Stimulated activated CD8-positive, alpha-beta memory T cell treated with anti-CD3 and anti-CD28 coated beads, Interleukin-4, amount 100 ng/mL, for 4 hours (primary cell): ENCODE measurements at regions not wholly inside any gene's neighbourhood (a gene's known extent, or its start where the extent isn't known, plus 50 kb on each side); places are given as distances from the start of the nearest gene placed in this dataset.

Source experiments
- DNase-seq, 2 donors: peaks; one replicate each; pipeline ENCODE4 v3.0.0-alpha.2; 2020; ENCODE audit warnings: low read depth in 2 of 2, low spot score in 1 of 2

- DNase-seq: no peak
These were observed 58.9 kb upstream of the TRABD2B start for GRCh38 chr1:48055876-48056764.

- no peak for DNase-seq
These were observed 57.0 kb upstream of the TRABD2B start for GRCh38 chr1:48054232-48054631.

- no peak for DNase-seq
These were observed 55.7 kb upstream of the TRABD2B start for GRCh38 chr1:48052923-48053291.

DNA sequence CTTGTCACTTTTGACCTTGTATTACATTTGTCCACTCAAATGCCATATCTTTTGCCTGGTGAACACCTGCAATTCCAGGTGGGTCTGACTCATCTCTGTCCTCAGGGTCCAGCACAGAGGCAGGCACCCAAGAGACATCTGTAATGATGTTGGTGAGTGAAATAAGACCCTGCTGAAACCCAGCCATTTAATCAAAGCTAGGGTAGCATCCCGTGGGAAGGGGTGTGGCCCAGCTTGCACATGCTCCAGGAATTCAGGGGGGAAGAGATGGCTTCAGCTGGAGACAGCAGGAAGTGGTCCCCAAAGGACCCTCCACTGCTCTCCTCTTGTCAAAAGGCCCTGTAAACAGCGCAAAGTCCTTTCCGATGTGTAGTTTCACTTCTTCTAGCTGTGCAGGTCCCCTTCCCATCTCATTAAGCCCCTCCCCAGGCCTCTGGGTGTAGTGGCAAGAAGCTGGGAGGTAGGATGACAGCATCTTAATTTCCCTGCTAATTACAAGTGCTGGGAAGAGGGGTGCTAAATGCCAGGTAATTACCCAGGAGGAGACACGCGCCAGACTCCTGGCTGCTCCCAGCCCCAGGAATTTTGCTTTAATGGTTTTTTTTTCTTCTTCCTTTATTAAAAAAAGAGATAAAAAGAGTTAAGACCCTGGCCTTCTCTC lies 54.4 kb upstream of the TRABD2B start:
- no peak for DNase-seq

GRCh38 chr1:48049823-48050535 lies 52.8 kb upstream of the TRABD2B start:
- DNase-seq: no peak

DNA sequence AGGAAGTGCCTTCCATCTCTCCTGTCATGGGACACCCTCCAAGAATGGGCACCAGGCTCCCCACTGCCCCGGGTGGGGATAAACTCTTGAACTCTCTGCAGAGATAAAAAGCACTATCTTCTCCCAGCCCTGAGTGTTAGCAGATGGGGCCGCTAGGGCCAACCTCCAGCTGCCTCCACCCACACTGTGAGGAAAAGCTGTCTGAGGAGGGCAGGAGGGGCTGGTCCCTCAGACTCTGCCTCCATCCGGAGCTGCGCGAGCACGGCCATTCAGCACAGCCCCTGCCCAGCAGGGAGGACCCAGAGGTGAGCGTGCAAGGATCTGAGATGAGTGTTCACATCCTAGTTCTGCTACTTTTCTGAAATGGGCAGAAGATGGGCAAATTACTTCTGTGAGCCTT lies 51.8 kb upstream of the TRABD2B start:
- no peak for DNase-seq

- DNase-seq: no peak
These were observed 50.9 kb upstream of the TRABD2B start for GRCh38 chr1:48048064-48048463.

GRCh38 chr1:48047116-48047515 lies 49.9 kb upstream of the TRABD2B start:
- DNase-seq: no peak
